Endothelial cell of umbilical vein (primary cell): ENCODE measurements at regions not wholly inside any gene's neighbourhood (a gene's known extent, or its start where the extent isn't known, plus 50 kb on each side); places are given as distances from the start of the nearest gene placed in this dataset.

Experiments
- BruUV-seq: library from RNA; stranded (reverse); fragments of 400-500 nt; replicated peaks from 2 replicates; lab custom pipeline; 2021; lab: Mats Ljungman, UMichigan
- CTCF ChIA-PET: fragments of 300-600, 350-600 bp; sonication (Branson Sonifier 250); formaldehyde crosslinking; loops from one replicate; lab custom pipeline; 2021; ENCODE audit warnings: antibody characterized with exemption, inconsistent platforms; lab: Charles Lee
- POLR2A ChIA-PET: fragments of 300-600, 350-600 bp; sonication (Branson Sonifier 250); formaldehyde crosslinking; loops from one replicate; lab custom pipeline; 2021; ENCODE audit warnings: antibody characterized with exemption, inconsistent platforms; lab: Charles Lee
- DNase-seq: peaks from one replicate; pipeline ENCODE4 v3.0.0-alpha.2; 2011; ENCODE audit warnings: low read depth, low spot score
- FAIRE-seq: peaks from 2 replicates; lab custom pipeline; 2011; peaks lifted over from hg19 to GRCh38; lab: Jason Lieb, UNC
- H2AFZ ChIP-seq: 2 replicates; pipeline ENCODE4 v1.6.0; 2012; ENCODE audit warnings: low read depth, low read length, control low read depth, inconsistent platforms
- H3K27ac ChIP-seq: 2 replicates; pipeline ENCODE4 v1.5.1; 2011; ENCODE audit warnings: low read depth, mild to moderate bottlenecking, control low read depth, low read length, moderate library complexity; ENCODE audit not compliant: insufficient read depth
- H3K27me3 ChIP-seq, 2 experiments: 2 replicates each; pipeline versions ENCODE4 v1.6.0 to v1.6.1; 2011; ENCODE audit warnings: low read length in 2 of 2, mixed read lengths in 1 of 2; ENCODE audit not compliant: control insufficient read depth in 2 of 2, insufficient read depth in 2 of 2
- H3K36me3 ChIP-seq, 2 experiments: 2 replicates in 1 of 2; 3 replicates in 1 of 2; pipeline ENCODE4 v1.5.1; 2011; ENCODE audit warnings: low read length in 2 of 2, mild to moderate bottlenecking in 1 of 2, moderate library complexity in 1 of 2; ENCODE audit not compliant: control insufficient read depth in 2 of 2, insufficient read depth in 2 of 2; ENCODE audit errors: extremely low read depth in 1 of 2
- H3K4me1 ChIP-seq: 3 replicates; pipeline ENCODE4 v1.5.1; 2011; ENCODE audit warnings: mild to moderate bottlenecking, low read length; ENCODE audit not compliant: control insufficient read depth, insufficient read depth; ENCODE audit errors: extremely low read depth
- H3K4me2 ChIP-seq: 2 replicates; pipeline ENCODE4 v1.6.1; 2011; ENCODE audit warnings: low read length, control low read depth, mixed read lengths; ENCODE audit not compliant: insufficient read depth
- H3K4me3 ChIP-seq, 3 experiments: fragments of 200-600 bp in 1 of 3; sonication (generic), shearing (Covaris generic) in 1 of 3; replicated peaks in 1 of 3; 2 replicates each; pipeline ENCODE4 v1.5.1; 2011 to 2016; ENCODE audit warnings: control low read depth in 3 of 3, low read length in 3 of 3, mild to moderate bottlenecking in 2 of 3, inconsistent platforms in 1 of 3, low read depth in 1 of 3, moderate library complexity in 1 of 3; ENCODE audit not compliant: insufficient read depth in 1 of 3
- H3K79me2 ChIP-seq: 2 replicates; pipeline ENCODE4 v1.6.0; 2012; ENCODE audit warnings: low read length, inconsistent platforms; ENCODE audit not compliant: control insufficient read depth, insufficient read depth
- H3K9ac ChIP-seq: replicated peaks from 2 replicates; pipeline ENCODE3; 2011; ENCODE audit warnings: low read length, control low read depth; ENCODE audit not compliant: insufficient read depth; ENCODE audit errors: extremely low read depth
- H3K9me1 ChIP-seq: replicated peaks from 3 replicates; pipeline ENCODE4 v1.6.0; 2011; ENCODE audit warnings: mild to moderate bottlenecking, low read length; ENCODE audit not compliant: control insufficient read depth, insufficient read depth; ENCODE audit errors: extremely low read depth
- H3K9me3 ChIP-seq: replicated peaks from 2 replicates; pipeline ENCODE4 v1.5.1; 2012; ENCODE audit warnings: low read length, inconsistent platforms; ENCODE audit not compliant: control insufficient read depth, insufficient read depth
- H4K20me1 ChIP-seq: replicated peaks from 2 replicates; pipeline ENCODE3; 2011; ENCODE audit warnings: mild to moderate bottlenecking, low read length; ENCODE audit not compliant: control insufficient read depth, insufficient read depth; ENCODE audit errors: extremely low read depth
- CTCF ChIP-seq, 2 donors: IDR thresholded peaks; 1 replicate in 1 of 2; 2 replicates in 1 of 2; pipeline ENCODE4 v1.5.1; 2011; ENCODE audit warnings: low read length in 2 of 2, mild to moderate bottlenecking in 2 of 2, moderate library complexity in 2 of 2, control low read depth in 1 of 2, inconsistent platforms in 1 of 2, low read depth in 1 of 2; ENCODE audit not compliant: insufficient read depth in 1 of 2; ENCODE audit errors: extremely low read depth in 1 of 2
- FOS ChIP-seq: IDR thresholded peaks from 2 replicates; pipeline ENCODE4 v1.6.1; 2011; ENCODE audit warnings: mild to moderate bottlenecking, low read length, moderate library complexity, borderline replicate concordance; ENCODE audit not compliant: insufficient read depth
- GATA2 ChIP-seq: IDR thresholded peaks from 2 replicates; pipeline ENCODE4 v1.7.0; 2011; ENCODE audit warnings: low read depth, mild to moderate bottlenecking, moderate library complexity, mixed read lengths, low read length; ENCODE audit not compliant: insufficient read length, insufficient read depth
- MYC ChIP-seq: IDR thresholded peaks from one replicate; pipeline ENCODE4 v1.6.1; 2011; ENCODE audit warnings: mild to moderate bottlenecking, low read depth, low read length
- POLR2A ChIP-seq: IDR thresholded peaks from 2 replicates; pipeline ENCODE4 v1.6.1; 2012; ENCODE audit warnings: low read depth, mild to moderate bottlenecking, control low read depth, low read length
- POLR2AphosphoS5 ChIP-seq: IDR thresholded peaks from 2 replicates; pipeline ENCODE4 v1.6.1; 2012; ENCODE audit warnings: low read depth, mild to moderate bottlenecking, control low read depth, low read length, moderate library complexity; ENCODE audit not compliant: insufficient read depth
- dilution Hi-C: fragments of 300-500 bp; cut with MboI; formaldehyde crosslinking; loops from one replicate; pipeline ENCODE4 v1.15.0; 2019; ENCODE audit warnings: low sequenced_read_pairs; ENCODE audit not compliant: extremely low pct_ligation_motif_present
- intact Hi-C: fragments of 100-400 bp; cut with micrococcal nuclease; formaldehyde crosslinking; loops from one replicate; pipeline ENCODE4 v1.10.0; 2022

DNA sequence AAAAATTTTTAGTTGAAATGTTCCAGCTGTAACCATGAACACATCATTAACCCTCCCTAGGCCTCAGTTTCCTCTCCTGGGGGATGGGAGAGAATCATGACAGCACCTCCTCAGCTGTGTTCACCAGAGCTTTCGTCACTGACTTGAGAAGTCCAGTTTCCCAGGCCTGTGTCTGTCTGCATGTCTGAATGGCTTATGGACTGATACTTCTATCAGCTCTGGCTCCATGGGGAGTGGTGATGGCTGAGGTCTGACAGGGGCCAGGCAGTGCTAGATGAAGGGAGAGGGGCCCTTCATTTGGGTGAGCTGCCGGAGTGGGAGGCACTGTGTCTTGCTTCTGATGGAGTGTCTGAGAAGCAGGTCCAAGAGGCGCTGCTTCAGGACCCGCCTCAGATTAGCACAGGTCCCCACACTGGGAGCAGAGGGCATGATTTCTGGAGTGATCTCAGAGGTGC lies 192.9 kb downstream of the PTPN20 start:
- intact Hi-C loops = no loop called here
- no peaks in the 10 kb centered on the region for H3K4me1 ChIP-seq
- no peaks in the 10 kb centered on the region for H3K36me3 ChIP-seq
- no peaks in the 10 kb centered on the region for H3K27me3 ChIP-seq
- H2AFZ ChIP-seq = no peak overlapping the region
- H3K9me1 ChIP-seq = no peaks in the 10 kb centered on the region
- H3K9me3 ChIP-seq = no peaks in the 10 kb centered on the region
- dilution Hi-C loops = no loop called here
- H3K9ac ChIP-seq = no peak overlapping the region
- no TSS peak for BruUV-seq
- no peak overlapping the region for H3K4me3 ChIP-seq
- no peak overlapping the region for H3K27ac ChIP-seq
- no peaks in the 10 kb centered on the region for H3K79me2 ChIP-seq
- H3K4me2 ChIP-seq = no peak overlapping the region
- no peak for FAIRE-seq
- no peak for DNase-seq
- no peaks in the 10 kb centered on the region for H4K20me1 ChIP-seq
- CTCF ChIA-PET = no interaction called here
- POLR2A ChIA-PET = no interaction called here
- no peak for TF ChIP-seq POLR2A
- TF ChIP-seq MYC = no peak
- TF ChIP-seq POLR2AphosphoS5 = no peak
- no peak for TF ChIP-seq CTCF (IDR thresholded peaks at IDR 0.05; ENCODE audit: extremely low read depth in 1 of 2, insufficient read depth in 1 of 2, low read depth in 1 of 2, low read length in 2 of 2)

DNA sequence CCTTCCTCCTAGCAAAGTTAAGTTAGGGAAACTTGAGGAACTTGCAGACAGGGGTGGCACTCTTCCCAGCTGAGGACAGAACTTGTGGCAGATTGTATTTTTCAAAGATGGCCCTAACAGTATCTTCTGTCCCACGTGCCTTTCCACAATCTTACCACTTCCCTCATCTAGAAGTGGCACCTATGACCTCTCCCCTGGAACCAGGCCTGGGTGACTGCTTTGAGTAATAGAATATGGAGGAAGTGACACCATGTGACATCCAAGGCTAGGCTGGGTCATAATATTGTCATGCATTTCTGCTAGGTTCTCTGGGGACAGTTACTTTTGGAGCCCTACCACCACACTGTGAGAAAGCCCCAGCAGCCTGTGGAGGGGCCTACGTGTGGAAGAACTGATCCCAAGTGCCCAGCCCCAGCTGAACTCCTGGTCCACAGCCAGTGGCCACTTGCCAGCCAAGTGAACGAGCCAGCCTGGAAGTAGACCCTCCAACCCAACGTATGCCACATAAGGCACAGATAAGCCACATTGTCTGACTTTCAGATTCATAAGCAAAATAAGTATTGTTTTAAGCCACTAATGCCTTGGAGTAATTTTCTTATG lies 193.7 kb downstream of the PTPN20 start:
- ChIA-PET CTCF (no interaction called here), POLR2A (no interaction called here)
- Histone ChIP-seq H3K9me3 (no peaks in the 10 kb centered on the region), H3K9ac (no peak overlapping the region), H3K4me2 (no peak overlapping the region), H3K4me1 (no peaks in the 10 kb centered on the region), H3K27me3 (no peaks in the 10 kb centered on the region), H3K9me1 (no peaks in the 10 kb centered on the region), H3K27ac (no peak overlapping the region), H2AFZ (no peak overlapping the region), H3K4me3 (no peak overlapping the region), H3K79me2 (no peaks in the 10 kb centered on the region), H4K20me1 (no peaks in the 10 kb centered on the region), H3K36me3 (no peaks in the 10 kb centered on the region)
- intact Hi-C loops = no loop called here
- BruUV-seq = no TSS peak
- no peak for TF ChIP-seq GATA2
- TF ChIP-seq FOS = no peak
- no peak for TF ChIP-seq POLR2AphosphoS5
- dilution Hi-C loops = no loop called here
- no peak for FAIRE-seq
- DNase-seq = no peak
